GM19328 (cell line): ENCODE measurements at regions not wholly inside any gene's neighbourhood (a gene's known extent, or its start where the extent isn't known, plus 50 kb on each side); places are given as distances from the start of the nearest gene placed in this dataset.
"Not testable (repeated sequence)": the region's sequence is repeated elsewhere in the genome, so short reads cannot be mapped to it uniquely, and the experiment has no call there.

Experiments
- ATAC-seq: cut with Tn5 transposase; IDR thresholded peaks from one replicate; pipeline ENCODE4 v1.9.1; 2021; ENCODE audit warnings: mild to moderate bottlenecking, moderate library complexity; ENCODE audit not compliant: unreplicated experiment

- ATAC-seq = no peak
Measured at GRCh38 chr6:65996096-65996495, 289.1 kb upstream of the EYS start.

GRCh38 chr6:65989676-65990075 is 282.6 kb upstream of the EYS start:
- ATAC-seq = no peak

- no peak for ATAC-seq
Measured at GRCh38 chr6:65988006-65988405, 281.0 kb upstream of the EYS start.

GRCh38 chr6:65984089-65984488 is 277.1 kb upstream of the EYS start:
- ATAC-seq = no peak

- no peak for ATAC-seq
Measured at GRCh38 chr6:65979120-65979519, 272.1 kb upstream of the EYS start.

- not testable (repeated sequence) for ATAC-seq
Measured at GRCh38 chr6:65971252-65971651, 264.2 kb upstream of the EYS start.

- no peak for ATAC-seq
Measured at GRCh38 chr6:65964261-65964660, 257.2 kb upstream of the EYS start.

- no peak for ATAC-seq
Measured at GRCh38 chr6:65955034-65955433, 248.0 kb upstream of the EYS start.

GRCh38 chr6:65948062-65948461 is 241.0 kb upstream of the EYS start:
- ATAC-seq = no peak

GRCh38 chr6:65943548-65943947 is 236.5 kb upstream of the EYS start:
- no peak for ATAC-seq

GRCh38 chr6:65943051-65943450 is 236.0 kb upstream of the EYS start:
- ATAC-seq = no peak

- ATAC-seq = no peak
Measured at GRCh38 chr6:65938000-65938399, 231.0 kb upstream of the EYS start.

GRCh38 chr6:65935412-65935811 is 228.4 kb upstream of the EYS start:
- no peak for ATAC-seq

GRCh38 chr6:65933390-65933789 is 226.4 kb upstream of the EYS start:
- ATAC-seq = no peak

GRCh38 chr6:65927141-65927540 is 220.1 kb upstream of the EYS start:
- ATAC-seq = no peak

GRCh38 chr6:65924411-65924810 is 217.4 kb upstream of the EYS start:
- ATAC-seq = no peak

- ATAC-seq = no peak
Measured at GRCh38 chr6:65922049-65922448, 215.0 kb upstream of the EYS start.

GRCh38 chr6:65908065-65908464 is 201.0 kb upstream of the EYS start:
- no peak for ATAC-seq

GRCh38 chr6:65903992-65904391 is 197.0 kb upstream of the EYS start:
- no peak for ATAC-seq

GRCh38 chr6:65900928-65901327 is 193.9 kb upstream of the EYS start:
- no peak for ATAC-seq

- ATAC-seq = no peak
Measured at GRCh38 chr6:65896140-65896539, 189.1 kb upstream of the EYS start.

- no peak for ATAC-seq
Measured at GRCh38 chr6:65876668-65877067, 169.6 kb upstream of the EYS start.

GRCh38 chr6:65852369-65852852 is 145.4 kb upstream of the EYS start:
- no peak for ATAC-seq

GRCh38 chr6:65830151-65830550 is 123.1 kb upstream of the EYS start:
- ATAC-seq = no peak
